ENCODE measurements at regions not wholly inside any gene's neighbourhood (a gene's known extent, or its start where the extent isn't known, plus 50 kb on each side); places are given as distances from the start of the nearest gene placed in this dataset.

DNA sequence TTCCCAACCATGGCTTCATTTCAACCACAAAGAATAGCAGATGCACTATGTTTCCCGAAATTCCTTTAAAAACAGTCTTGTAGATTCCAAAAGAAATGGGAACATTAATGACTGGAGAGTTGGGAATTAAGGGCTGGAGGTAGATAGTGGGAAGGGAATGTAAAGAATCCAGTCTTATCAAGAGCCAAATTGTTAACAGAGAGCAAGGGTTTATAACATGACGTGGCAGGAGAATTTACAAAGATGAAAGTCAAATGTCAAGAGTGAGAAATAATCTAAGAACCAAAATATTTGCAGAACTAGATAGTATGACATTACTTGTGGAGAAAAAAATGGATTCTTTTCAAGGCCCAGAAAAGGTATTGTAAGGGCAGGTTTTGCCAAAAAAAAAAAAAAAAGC, 200.9 kb downstream of the GRIN2B start:
- peak; percentile 20 to 80 for DNase-seq
- Histone ChIP-seq H3K27me3 (ENCODE audit: insufficient read depth, low read length) (no peaks in the 10 kb centered on the region), H3K4me1 (ENCODE audit: control insufficient read depth in 1 of 2, insufficient read depth in 2 of 2, low read length in 2 of 2) (no peaks in the 10 kb centered on the region), H3K9ac (ENCODE audit: low read length) (no peak overlapping the region), H4K91ac (ENCODE audit: low read depth, low read length) (no peak overlapping the region), H2BK5ac (ENCODE audit: low read depth, low read length, poor library complexity) (no peak overlapping the region), H3K18ac (ENCODE audit: low read length) (no peak overlapping the region), H3K36me3 (ENCODE audit: control insufficient read depth in 1 of 2, insufficient read depth in 2 of 2, low read length in 2 of 2) (no peaks in the 10 kb centered on the region), H3K9me3 (ENCODE audit: insufficient read depth, low read depth, low read length) (no peaks in the 10 kb centered on the region), H4K8ac (ENCODE audit: low read depth, low read length) (no peak overlapping the region), H2BK120ac (ENCODE audit: insufficient read depth, low read length, poor library complexity) (no peak overlapping the region), H3K79me2 (ENCODE audit: control insufficient read depth, insufficient read depth, low read length, poor library complexity) (no peaks in the 10 kb centered on the region), H3K4me2 (ENCODE audit: low read length) (no peak overlapping the region), H3K14ac (ENCODE audit: low read length) (no peak overlapping the region), H3K4ac (ENCODE audit: low read depth, low read length) (no peak overlapping the region), H2AK5ac (ENCODE audit: low read length) (no peak overlapping the region), H3K27ac (ENCODE audit: low read depth, low read length) (no peak overlapping the region), H2BK12ac (ENCODE audit: low read length) (no peak overlapping the region), H3K23ac (ENCODE audit: low read length) (no peak overlapping the region), H2AFZ (ENCODE audit: insufficient read depth, low read length, poor library complexity) (no peak overlapping the region), H4K12ac (ENCODE audit: low read depth, low read length) (no peak overlapping the region), H3K4me3 (ENCODE audit: low read depth, low read length) (no peak overlapping the region), H3K79me1 (ENCODE audit: low read length) (no peaks in the 10 kb centered on the region)
- no CpG with 5 or more reads among the region's 2 CpGs for WGBS (ENCODE audit: extremely low coverage, insufficient coverage, insufficient read length)

DNA sequence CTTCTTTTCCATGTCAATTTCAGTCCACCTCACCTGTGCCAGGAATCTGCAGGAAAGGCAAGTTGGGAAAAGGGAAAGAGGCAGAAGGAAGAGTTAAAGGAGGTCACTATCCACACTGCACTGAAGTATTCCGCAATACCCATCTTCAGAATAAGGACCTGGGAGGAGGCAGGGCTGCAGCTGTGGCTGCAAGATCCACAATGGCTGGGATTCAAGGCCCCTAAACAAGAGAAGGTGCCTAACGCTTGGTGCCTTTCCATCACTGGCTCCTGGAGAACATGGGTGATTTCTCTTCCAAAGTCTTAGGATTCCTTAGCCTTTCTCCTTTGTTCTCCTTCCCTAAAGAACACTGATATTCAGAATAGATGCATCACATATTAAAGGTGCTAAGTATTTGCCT, 204.0 kb downstream of the GRIN2B start:
- no CpG with 5 or more reads among the region's 2 CpGs for WGBS (ENCODE audit: extremely low coverage, insufficient coverage, insufficient read length)
- no peak overlapping the region for H3K9ac ChIP-seq (ENCODE audit: low read length)

DNA sequence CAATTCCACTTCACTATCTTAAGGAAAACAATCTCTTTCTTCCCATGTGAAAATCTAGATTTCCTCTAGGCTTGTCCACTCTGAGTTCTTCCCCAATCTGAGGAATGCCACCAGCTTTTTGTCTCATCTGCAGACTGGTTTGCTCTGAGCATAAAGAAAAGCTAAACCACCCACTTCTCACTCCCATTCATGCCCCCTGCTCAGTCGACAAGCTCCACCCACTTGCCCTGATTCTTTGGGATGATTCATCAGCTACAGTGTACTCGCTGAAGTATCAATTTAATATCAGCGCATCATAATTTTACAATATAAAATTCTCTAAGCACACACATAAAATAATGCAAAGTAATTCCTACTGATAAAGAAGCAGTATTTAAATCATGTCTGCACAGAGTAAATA, 209.1 kb downstream of the GRIN2B start:
- Histone ChIP-seq H2BK12ac (ENCODE audit: low read length) (no peak overlapping the region), H3K18ac (ENCODE audit: low read length) (no peak overlapping the region), H4K12ac (ENCODE audit: low read depth, low read length) (no peak overlapping the region), H3K9ac (ENCODE audit: low read length) (no peak overlapping the region), H2BK5ac (ENCODE audit: low read depth, low read length, poor library complexity) (no peak overlapping the region), H3K14ac (ENCODE audit: low read length) (no peak overlapping the region), H4K91ac (ENCODE audit: low read depth, low read length) (no peak overlapping the region), H3K79me1 (ENCODE audit: low read length) (no peaks in the 10 kb centered on the region), H3K27ac (ENCODE audit: low read depth, low read length) (no peak overlapping the region), H4K8ac (ENCODE audit: low read depth, low read length) (no peak overlapping the region), H3K4me1 (ENCODE audit: control insufficient read depth in 1 of 2, insufficient read depth in 2 of 2, low read length in 2 of 2) (no peaks in the 10 kb centered on the region), H2AK5ac (ENCODE audit: low read length) (no peak overlapping the region), H3K27me3 (ENCODE audit: insufficient read depth, low read length) (no peaks in the 10 kb centered on the region), H2BK120ac (ENCODE audit: insufficient read depth, low read length, poor library complexity) (no peak overlapping the region), H3K4me3 (ENCODE audit: low read depth, low read length) (no peak overlapping the region), H3K79me2 (ENCODE audit: control insufficient read depth, insufficient read depth, low read length, poor library complexity) (no peaks in the 10 kb centered on the region), H3K36me3 (ENCODE audit: control insufficient read depth in 1 of 2, insufficient read depth in 2 of 2, low read length in 2 of 2) (no peaks in the 10 kb centered on the region), H3K4ac (ENCODE audit: low read depth, low read length) (no peak overlapping the region), H3K9me3 (ENCODE audit: insufficient read depth, low read depth, low read length) (no peaks in the 10 kb centered on the region), H3K4me2 (ENCODE audit: low read length) (no peak overlapping the region), H3K23ac (ENCODE audit: low read length) (no peak overlapping the region), H2AFZ (ENCODE audit: insufficient read depth, low read length, poor library complexity) (no peak overlapping the region)
- no peak for DNase-seq
- no CpG with 5 or more reads among the region's 3 CpGs for WGBS (ENCODE audit: extremely low coverage, insufficient coverage, insufficient read length)

More for the DNA sequence above, 204.0 kb downstream of the GRIN2B start:
- Histone ChIP-seq H2BK12ac (ENCODE audit: low read length) (no peak overlapping the region), H4K91ac (ENCODE audit: low read depth, low read length) (no peak overlapping the region), H4K12ac (ENCODE audit: low read depth, low read length) (no peak overlapping the region), H2AK5ac (ENCODE audit: low read length) (no peak overlapping the region), H3K14ac (ENCODE audit: low read length) (no peak overlapping the region), H3K36me3 (ENCODE audit: control insufficient read depth in 1 of 2, insufficient read depth in 2 of 2, low read length in 2 of 2) (no peaks in the 10 kb centered on the region), H3K4me3 (ENCODE audit: low read depth, low read length) (no peak overlapping the region), H3K27ac (ENCODE audit: low read depth, low read length) (no peak overlapping the region), H2BK5ac (ENCODE audit: low read depth, low read length, poor library complexity) (no peak overlapping the region), H3K4me1 (ENCODE audit: control insufficient read depth in 1 of 2, insufficient read depth in 2 of 2, low read length in 2 of 2) (no peaks in the 10 kb centered on the region), H3K23ac (ENCODE audit: low read length) (no peak overlapping the region), H3K27me3 (ENCODE audit: insufficient read depth, low read length) (no peaks in the 10 kb centered on the region), H3K79me1 (ENCODE audit: low read length) (no peaks in the 10 kb centered on the region), H3K18ac (ENCODE audit: low read length) (no peak overlapping the region), H3K4me2 (ENCODE audit: low read length) (no peak overlapping the region), H3K79me2 (ENCODE audit: control insufficient read depth, insufficient read depth, low read length, poor library complexity) (no peaks in the 10 kb centered on the region), H4K8ac (ENCODE audit: low read depth, low read length) (no peak overlapping the region), H3K9me3 (ENCODE audit: insufficient read depth, low read depth, low read length) (no peaks in the 10 kb centered on the region), H2AFZ (ENCODE audit: insufficient read depth, low read length, poor library complexity) (no peak overlapping the region), H3K4ac (ENCODE audit: low read depth, low read length) (no peak overlapping the region), H2BK120ac (ENCODE audit: insufficient read depth, low read length, poor library complexity) (no peak overlapping the region)
- DNase-seq, result no peak

DNA sequence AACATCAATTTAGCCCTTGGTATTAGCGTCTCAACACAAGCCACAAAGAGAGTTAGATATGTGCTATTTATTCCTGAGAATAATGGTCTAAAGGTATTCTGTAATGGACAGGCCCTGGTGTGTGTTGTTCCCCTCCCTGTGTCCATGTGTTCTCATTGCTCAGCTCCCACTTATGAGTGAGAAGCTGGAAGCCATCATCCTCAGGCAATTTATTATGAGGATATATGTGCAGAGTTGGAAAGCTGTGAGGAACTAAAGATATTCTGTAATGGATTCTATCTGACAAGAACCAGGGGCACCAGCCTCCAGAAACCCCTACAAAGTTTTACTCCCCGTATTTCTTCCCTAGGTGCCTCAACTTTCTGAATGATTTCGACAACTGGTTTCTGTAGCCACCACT, 210.8 kb downstream of the GRIN2B start:
- WGBS (ENCODE audit: extremely low coverage, insufficient coverage, insufficient read length), result no CpG with 5 or more reads among the region's 3 CpGs
- H3K18ac ChIP-seq (ENCODE audit: low read length), result no peak overlapping the region

More for the DNA sequence above, 210.8 kb downstream of the GRIN2B start:
- Histone ChIP-seq H4K12ac (ENCODE audit: low read depth, low read length) (no peak overlapping the region), H3K4me1 (ENCODE audit: control insufficient read depth in 1 of 2, insufficient read depth in 2 of 2, low read length in 2 of 2) (no peaks in the 10 kb centered on the region), H2AFZ (ENCODE audit: insufficient read depth, low read length, poor library complexity) (no peak overlapping the region), H3K23ac (ENCODE audit: low read length) (no peak overlapping the region), H2AK5ac (ENCODE audit: low read length) (no peak overlapping the region), H3K27me3 (ENCODE audit: insufficient read depth, low read length) (no peaks in the 10 kb centered on the region), H2BK120ac (ENCODE audit: insufficient read depth, low read length, poor library complexity) (no peak overlapping the region), H3K4ac (ENCODE audit: low read depth, low read length) (no peak overlapping the region), H3K14ac (ENCODE audit: low read length) (no peak overlapping the region), H3K9me3 (ENCODE audit: insufficient read depth, low read depth, low read length) (no peaks in the 10 kb centered on the region), H3K9ac (ENCODE audit: low read length) (no peak overlapping the region), H3K4me2 (ENCODE audit: low read length) (no peak overlapping the region), H4K8ac (ENCODE audit: low read depth, low read length) (no peak overlapping the region), H3K4me3 (ENCODE audit: low read depth, low read length) (no peak overlapping the region), H3K79me1 (ENCODE audit: low read length) (no peaks in the 10 kb centered on the region), H3K79me2 (ENCODE audit: control insufficient read depth, insufficient read depth, low read length, poor library complexity) (no peaks in the 10 kb centered on the region), H4K91ac (ENCODE audit: low read depth, low read length) (no peak overlapping the region), H2BK12ac (ENCODE audit: low read length) (no peak overlapping the region), H2BK5ac (ENCODE audit: low read depth, low read length, poor library complexity) (no peak overlapping the region), H3K36me3 (ENCODE audit: control insufficient read depth in 1 of 2, insufficient read depth in 2 of 2, low read length in 2 of 2) (no peaks in the 10 kb centered on the region), H3K27ac (ENCODE audit: low read depth, low read length) (no peak overlapping the region)
- DNase-seq, result no peak
